A549 (cell line): ENCODE measurements at regions not wholly inside any gene's neighbourhood (a gene's known extent, or its start where the extent isn't known, plus 50 kb on each side); places are given as distances from the start of the nearest gene placed in this dataset.

ENCODE experiments used
- MAFK ChIP-seq: fragments of 450-650 bp; IDR thresholded peaks from 2 replicates; pipeline ENCODE4 v1.6.1; 2014; ENCODE audit not compliant: partially characterized antibody
- TF ChIP-seq, protein P1 (sequence below): fragments of >200 bp; sonication (Bioruptor Twin); formaldehyde crosslinking; IDR thresholded peaks from 3 replicates; pipeline ENCODE4 v1.5.1; 2016

- TF ChIP-seq, protein P1, sequence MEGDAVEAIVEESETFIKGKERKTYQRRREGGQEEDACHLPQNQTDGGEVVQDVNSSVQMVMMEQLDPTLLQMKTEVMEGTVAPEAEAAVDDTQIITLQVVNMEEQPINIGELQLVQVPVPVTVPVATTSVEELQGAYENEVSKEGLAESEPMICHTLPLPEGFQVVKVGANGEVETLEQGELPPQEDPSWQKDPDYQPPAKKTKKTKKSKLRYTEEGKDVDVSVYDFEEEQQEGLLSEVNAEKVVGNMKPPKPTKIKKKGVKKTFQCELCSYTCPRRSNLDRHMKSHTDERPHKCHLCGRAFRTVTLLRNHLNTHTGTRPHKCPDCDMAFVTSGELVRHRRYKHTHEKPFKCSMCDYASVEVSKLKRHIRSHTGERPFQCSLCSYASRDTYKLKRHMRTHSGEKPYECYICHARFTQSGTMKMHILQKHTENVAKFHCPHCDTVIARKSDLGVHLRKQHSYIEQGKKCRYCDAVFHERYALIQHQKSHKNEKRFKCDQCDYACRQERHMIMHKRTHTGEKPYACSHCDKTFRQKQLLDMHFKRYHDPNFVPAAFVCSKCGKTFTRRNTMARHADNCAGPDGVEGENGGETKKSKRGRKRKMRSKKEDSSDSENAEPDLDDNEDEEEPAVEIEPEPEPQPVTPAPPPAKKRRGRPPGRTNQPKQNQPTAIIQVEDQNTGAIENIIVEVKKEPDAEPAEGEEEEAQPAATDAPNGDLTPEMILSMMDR, result no peak
- no peak for TF ChIP-seq MAFK
These were observed 1076.4 kb downstream of the HACE1 start for GRCh38 chr6:103783329-103783728.
